Right kidney (tissue), 1 donor: ENCODE measurements at regions not wholly inside any gene's neighbourhood (a gene's known extent, or its start where the extent isn't known, plus 50 kb on each side); places are given as distances from the start of the nearest gene placed in this dataset.

Experiments
- DNase-seq: peaks from one replicate; pipeline ENCODE4 v3.0.0-alpha.2; 2016

- DNase-seq, result no peak
These were observed 145.1 kb upstream of the NRSN1 start for GRCh38 chr6:23980965-23981364.

GRCh38 chr6:23981923-23982322, 144.1 kb upstream of the NRSN1 start:
- no peak for DNase-seq

- DNase-seq, result no peak
These were observed 142.3 kb upstream of the NRSN1 start for GRCh38 chr6:23983735-23984134.

- DNase-seq, result no peak
These were observed 141.0 kb upstream of the NRSN1 start for GRCh38 chr6:23985015-23985414.

- no peak for DNase-seq
These were observed 136.0 kb upstream of the NRSN1 start for GRCh38 chr6:23989885-23990533.

GRCh38 chr6:23994013-23994412, 132.0 kb upstream of the NRSN1 start:
- no peak for DNase-seq

GRCh38 chr6:24004062-24004461, 122.0 kb upstream of the NRSN1 start:
- no peak for DNase-seq

GRCh38 chr6:24004659-24005058, 121.4 kb upstream of the NRSN1 start:
- DNase-seq, result no peak

GRCh38 chr6:24006254-24006653, 119.8 kb upstream of the NRSN1 start:
- no peak for DNase-seq

- DNase-seq, result no peak
These were observed 116.7 kb upstream of the NRSN1 start for GRCh38 chr6:24009319-24009718.

- DNase-seq, result no peak
These were observed 115.9 kb upstream of the NRSN1 start for GRCh38 chr6:24010133-24010532.

- DNase-seq, result no peak
These were observed 109.7 kb upstream of the NRSN1 start for GRCh38 chr6:24016286-24016685.

GRCh38 chr6:24016857-24017256, 109.2 kb upstream of the NRSN1 start:
- DNase-seq, result no peak

- DNase-seq, result no peak
These were observed 106.6 kb upstream of the NRSN1 start for GRCh38 chr6:24019393-24019792.

GRCh38 chr6:24019830-24020229, 106.2 kb upstream of the NRSN1 start:
- no peak for DNase-seq

GRCh38 chr6:24026050-24026449, 100.0 kb upstream of the NRSN1 start:
- DNase-seq, result no peak

- no peak for DNase-seq
These were observed 94.5 kb upstream of the NRSN1 start for GRCh38 chr6:24031496-24031895.

- DNase-seq, result no peak
These were observed 92.9 kb upstream of the NRSN1 start for GRCh38 chr6:24032896-24033688.

GRCh38 chr6:24043848-24044247, 82.2 kb upstream of the NRSN1 start:
- DNase-seq, result no peak

- no peak for DNase-seq
These were observed 73.9 kb upstream of the NRSN1 start for GRCh38 chr6:24051942-24052589.

GRCh38 chr6:24052590-24052961, 73.4 kb upstream of the NRSN1 start:
- DNase-seq, result no peak

GRCh38 chr6:24053057-24053456, 73.0 kb upstream of the NRSN1 start:
- no peak for DNase-seq

GRCh38 chr6:24054388-24054787, 71.6 kb upstream of the NRSN1 start:
- DNase-seq, result no peak

- DNase-seq, result no peak
These were observed 69.4 kb upstream of the NRSN1 start for GRCh38 chr6:24056567-24056966.
